Astrocyte of the hippocampus (primary cell): ENCODE measurements at regions not wholly inside any gene's neighbourhood (a gene's known extent, or its start where the extent isn't known, plus 50 kb on each side); places are given as distances from the start of the nearest gene placed in this dataset.
A peak's percentile ranks its signal among the peaks of the same experiment; 100 is the strongest.

Experiments used
- DNase-seq: peaks from one replicate; pipeline ENCODE4 v3.0.0; 2011; ENCODE audit warnings: low read depth, low spot score

DNA sequence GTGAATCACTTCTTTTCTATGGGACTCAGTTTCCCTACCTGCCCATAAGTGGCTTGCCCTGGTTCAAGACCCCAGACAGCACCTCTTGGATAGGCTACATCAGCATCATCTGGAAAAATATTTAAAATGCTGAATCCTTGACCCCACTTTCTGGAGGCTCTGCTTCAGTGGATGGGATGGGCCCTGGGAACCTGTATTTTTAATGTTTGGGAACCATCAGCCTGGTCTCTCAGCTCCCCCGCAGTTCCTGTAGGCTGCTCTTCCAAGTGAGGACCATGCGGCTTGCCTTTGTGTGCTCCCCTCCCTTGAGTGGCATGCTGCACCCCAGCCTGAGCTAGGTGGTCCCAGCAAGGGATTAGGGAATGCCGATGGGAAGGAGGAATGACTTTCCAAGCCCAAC lies 68.3 kb upstream of the CRHR1 start:
- DNase-seq = no peak

DNA sequence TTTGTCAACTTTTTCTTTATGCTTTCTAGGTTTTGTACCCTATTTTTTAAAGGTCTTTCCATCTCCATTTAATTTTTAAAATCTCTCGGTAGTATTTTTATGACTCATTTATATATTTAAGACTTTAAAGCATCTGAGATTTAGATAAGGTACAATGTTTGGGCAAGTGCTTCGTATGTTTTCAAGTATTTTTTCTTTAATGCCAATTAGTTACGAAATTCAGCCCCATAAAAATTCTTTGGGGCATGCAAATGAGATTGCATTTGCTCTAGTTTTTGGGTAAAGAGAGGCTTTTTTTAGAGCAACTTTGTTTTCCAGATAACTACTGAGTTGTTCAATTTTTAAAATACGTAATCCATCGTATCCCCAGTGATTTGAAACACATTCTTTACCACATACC lies 65.3 kb upstream of the CRHR1 start:
- no peak for DNase-seq

DNA sequence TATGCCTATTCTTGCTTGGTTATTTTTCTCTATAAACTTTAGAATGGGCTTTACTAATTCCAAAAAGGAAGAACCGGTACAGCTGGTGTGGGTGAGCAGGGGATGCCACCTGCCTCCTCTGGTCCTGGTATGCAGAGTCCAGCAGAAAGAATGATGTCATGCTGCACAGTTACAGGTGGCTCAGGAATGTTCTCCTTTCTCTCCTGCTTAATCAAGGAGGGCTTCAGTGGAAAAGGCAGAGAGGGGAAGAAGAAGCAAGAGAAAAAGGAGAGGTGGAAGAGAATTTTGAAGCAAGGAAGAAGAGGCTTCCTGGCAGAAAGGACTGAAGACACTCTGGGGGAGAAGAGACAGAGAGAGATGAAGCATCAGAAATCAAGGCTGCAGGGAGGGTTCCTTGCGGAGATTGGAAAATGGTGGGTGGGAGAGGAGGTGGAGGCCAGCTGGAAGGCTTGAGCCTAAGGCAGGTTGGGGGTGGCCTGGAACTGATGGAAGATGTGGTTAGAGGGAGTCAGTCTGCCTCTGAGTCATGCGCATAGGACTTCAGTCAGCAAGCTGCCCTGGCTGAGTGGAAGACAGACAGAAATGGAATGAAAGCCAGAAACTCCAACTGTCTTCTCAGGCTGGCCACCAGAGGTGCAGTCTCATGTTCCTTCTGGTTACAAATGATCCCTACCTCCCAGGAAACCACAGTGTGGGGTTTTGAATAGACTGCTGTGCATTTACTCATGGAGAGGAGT lies 64.6 kb upstream of the CRHR1 start:
- DNase-seq = peak; percentile 77

DNA sequence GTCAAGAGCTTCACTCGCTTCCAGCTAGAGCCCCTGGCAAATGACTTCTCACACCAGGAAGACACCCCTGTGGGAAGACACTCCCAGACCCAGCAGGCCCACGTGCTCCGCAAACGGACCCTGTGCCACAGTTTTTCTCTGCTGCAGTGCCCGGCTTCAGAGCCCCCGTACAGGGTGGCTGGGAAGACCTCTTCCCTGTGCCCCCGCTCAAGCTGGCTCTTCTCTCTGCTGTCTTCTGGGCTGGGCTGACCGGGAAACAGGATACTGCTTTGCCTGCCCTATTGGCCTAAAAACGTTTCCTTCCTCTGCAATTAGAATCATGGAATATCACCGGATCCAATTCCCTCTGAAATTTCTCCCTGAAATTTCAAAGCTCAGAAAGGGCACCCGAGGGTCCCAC lies 63.7 kb upstream of the CRHR1 start:
- DNase-seq = no peak

DNA sequence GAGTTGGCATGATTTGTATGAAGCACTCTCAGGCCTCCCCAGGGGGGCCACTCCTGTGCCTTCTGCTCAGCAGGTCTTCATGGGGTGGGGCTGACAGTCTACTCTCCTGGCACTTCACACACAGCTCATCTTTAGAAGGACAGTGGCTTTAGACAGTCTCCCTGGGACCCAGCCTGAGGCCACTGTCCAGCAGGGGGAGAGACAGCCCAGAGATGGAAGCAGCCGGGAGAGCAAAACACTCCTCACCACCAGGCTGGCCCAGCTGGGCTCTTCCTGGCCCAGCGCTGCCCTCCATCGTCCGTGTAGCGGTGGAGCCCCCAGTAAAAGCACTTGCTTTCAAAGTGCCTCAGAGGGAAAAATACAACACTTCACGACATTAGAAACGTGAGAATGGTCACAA lies 62.0 kb upstream of the CRHR1 start:
- DNase-seq = no peak

DNA sequence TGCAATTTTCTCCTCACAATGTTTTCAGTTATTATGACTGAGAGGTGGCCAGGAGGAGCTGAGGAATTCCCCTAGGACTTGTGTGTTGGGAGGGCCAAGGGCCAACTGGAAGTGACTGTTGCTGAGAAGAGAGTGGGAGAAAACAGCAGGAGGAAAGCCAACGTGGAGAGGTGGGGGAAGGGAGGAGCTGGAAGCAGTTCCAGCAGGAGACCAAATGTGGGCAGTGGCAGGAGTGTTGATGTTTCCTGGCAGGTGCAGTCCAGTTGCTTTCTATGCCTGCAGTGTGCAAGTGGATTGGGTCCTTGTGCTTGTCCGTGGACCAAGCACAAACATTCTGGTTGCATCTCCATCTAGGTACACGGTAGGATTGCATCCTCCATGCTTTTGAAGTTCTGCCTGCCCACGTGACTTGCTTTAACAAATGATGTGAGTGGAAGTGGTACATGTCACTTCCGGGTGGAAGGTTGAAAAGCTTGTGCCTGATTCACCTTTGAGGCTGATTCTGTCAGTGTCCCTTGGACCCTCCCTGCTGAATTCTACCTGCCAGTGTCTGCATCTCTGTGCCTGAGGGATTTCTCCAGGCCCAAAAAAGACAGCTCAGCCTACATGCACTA lies 54.7 kb upstream of the CRHR1 start:
- no peak for DNase-seq

DNA sequence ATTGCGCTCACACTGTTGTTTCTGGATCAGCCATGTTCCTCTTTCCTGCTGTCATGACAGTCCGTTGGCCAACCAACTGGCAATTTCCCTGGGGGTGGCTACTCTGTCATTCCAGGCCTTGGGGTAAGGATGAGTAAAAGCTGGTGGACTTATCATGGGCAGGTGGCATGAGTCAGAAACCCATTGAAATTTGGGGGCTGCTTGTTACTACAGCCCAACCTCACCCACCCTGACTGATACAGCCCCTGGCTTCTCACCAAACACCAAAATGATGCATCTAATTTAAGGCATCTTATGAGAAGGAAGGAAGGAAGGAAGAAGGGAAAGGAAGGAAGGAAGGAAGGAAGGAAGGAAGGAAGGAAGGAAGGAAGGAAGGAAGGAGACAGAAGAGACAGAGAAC lies 53.9 kb upstream of the CRHR1 start:
- DNase-seq = no peak

DNA sequence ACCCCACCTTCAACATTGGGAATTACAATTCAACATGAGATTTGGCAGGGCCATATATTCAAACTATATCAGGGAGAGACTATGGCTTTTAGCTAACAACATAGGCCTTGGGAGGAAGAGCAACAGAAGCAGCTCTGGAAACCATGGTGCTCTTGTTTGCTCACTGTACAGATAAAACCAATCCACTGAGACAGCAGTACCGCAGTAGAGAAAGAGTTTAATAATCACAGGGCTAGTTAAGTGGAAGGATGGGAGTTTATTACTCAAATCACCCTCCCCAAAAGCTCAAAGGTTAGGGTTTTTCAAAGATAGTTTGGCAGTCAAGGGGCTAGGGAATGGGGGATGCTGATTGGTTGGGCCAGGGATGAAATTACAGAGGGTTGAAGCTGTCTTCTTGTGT lies 52.7 kb upstream of the CRHR1 start:
- DNase-seq = no peak

DNA sequence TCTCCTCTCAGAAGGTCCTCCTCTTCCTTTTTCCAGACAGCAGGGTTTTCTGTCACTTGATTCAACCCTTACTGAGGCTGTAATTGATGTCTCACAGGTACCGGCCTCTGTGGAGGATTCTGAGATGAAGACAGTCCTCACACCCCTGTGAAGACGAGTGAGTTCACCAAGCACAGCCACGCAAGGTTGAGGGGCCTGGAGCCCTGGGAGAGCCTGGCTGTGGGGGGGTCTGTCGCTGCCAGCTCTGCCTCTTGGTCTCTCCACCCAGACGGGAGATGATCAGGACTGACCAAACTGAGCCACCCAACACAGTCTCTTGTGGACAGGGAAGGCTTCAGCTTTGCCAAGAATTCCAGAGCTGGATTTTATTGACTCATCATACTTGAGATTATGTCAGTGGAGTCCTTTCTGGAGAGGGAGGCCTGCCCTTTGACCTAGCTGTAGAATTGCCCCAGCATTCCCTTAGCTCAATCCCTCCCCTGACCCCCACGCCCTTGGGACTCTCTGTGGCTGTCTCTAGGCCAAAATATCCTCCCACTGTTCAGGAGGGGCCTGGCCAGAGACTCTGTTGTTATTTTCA lies 51.1 kb upstream of the CRHR1 start:
- no peak for DNase-seq

DNA sequence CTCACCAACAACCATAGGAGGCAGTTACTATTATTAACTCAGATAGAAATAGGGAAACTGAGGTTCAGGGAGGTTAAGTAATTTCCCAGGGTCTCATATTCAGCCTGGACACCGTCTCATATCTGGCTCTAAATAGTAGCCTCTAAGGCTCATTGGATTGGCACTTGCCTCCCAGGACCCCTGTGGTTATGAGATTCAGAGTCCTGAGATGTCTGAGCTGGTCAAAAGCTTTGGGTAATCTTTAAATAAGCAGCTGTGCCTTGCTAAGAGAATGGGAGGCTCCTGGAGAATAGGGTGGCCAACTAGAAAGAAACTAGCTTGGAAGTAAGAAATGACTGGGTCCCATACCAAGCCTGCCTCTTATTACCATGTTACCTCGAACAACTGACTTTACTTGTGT lies 50.3 kb upstream of the CRHR1 start:
- DNase-seq = no peak
